Pancreas (tissue), 10 donors: ENCODE measurements at regions not wholly inside any gene's neighbourhood (a gene's known extent, or its start where the extent isn't known, plus 50 kb on each side); places are given as distances from the start of the nearest gene placed in this dataset.
A peak's percentile ranks its signal among the peaks of the same experiment; 100 is the strongest.

Experiments
- ATAC-seq, 4 donors: fragments of 200-7000 bp; cut with Tn5 transposase; one replicate each; pipeline versions ENCODE4 v1.8.0 to v1.9.1; 2020; ENCODE audit warnings: mild to moderate bottlenecking in 4 of 4, moderate library complexity in 4 of 4
- DNase-seq, 6 donors: peaks; one replicate each; pipeline ENCODE4 v3.0.0-alpha.2; 2020
- FAIRE-seq: peaks from 2 replicates; lab custom pipeline; 2012; peaks lifted over from hg19 to GRCh38; lab: Jason Lieb, UNC
- H3K27ac ChIP-seq, 4 donors: fragments of 200-600 bp; sonication (generic); 1 replicate in 3 of 4; 2 replicates in 1 of 4; pipeline versions ENCODE4 v1.5.0 to v1.8.0; 2020
- H3K27me3 ChIP-seq, 4 donors: fragments of 200-600 bp; one replicate each; pipeline ENCODE4 v1.8.0; 2021
- H3K36me3 ChIP-seq, 3 donors: fragments of 200-600 bp; sonication (generic) in 1 of 3; one replicate each; pipeline versions ENCODE4 v1.5.0 to v1.8.0; 2020 to 2021
- H3K4me1 ChIP-seq, 3 donors: fragments of 200-600 bp; one replicate each; pipeline ENCODE4 v1.8.0; 2021
- H3K4me3 ChIP-seq, 4 donors: fragments of 200-600 bp; sonication (generic) in 2 of 4; one replicate each; pipeline versions ENCODE4 v1.5.0 to v1.8.0; 2020 to 2021
- H3K9me3 ChIP-seq, 4 donors: fragments of 200-600 bp; one replicate each; pipeline ENCODE4 v1.8.0; 2021
- CTCF ChIP-seq, 4 donors: fragments of 200-600 bp; sonication (generic) in 3 of 4; IDR thresholded peaks; one replicate each; pipeline versions ENCODE4 v1.5.0 to v1.8.0; 2021; ENCODE audit warnings: antibody characterized with exemption in 4 of 4
- WGBS, 2 donors: extraction: QIAGEN DNeasy Blood & Tissue Kit; methylation state at CpG; one replicate each; pipeline ENCODE4 v1.1.7; 2013; 5-methylcytosine and 5-hydroxymethylcytosine counted together
- intact Hi-C, 3 donors: fragments of 100-400 bp; cut with DNase I; formaldehyde crosslinking; loops; one replicate each; pipeline versions ENCODE4 v1.11.1 to v1.14.2; 2022
- donor health status: healthy with polysubstance abuse.
- donor health status: DM: no; HTN: no; CAD: no; lungs with moderate emphysema.
- donor health status: DM: no; HTN: no; CAD: no.
- donor health status: control.
- donor health status: control.
- donor health status: Bipolar disorder and iron deficiency.
- donor health status: DM: yes; HTN: yes; CAD: no.
- donor health status: DM: no; HTN: no; CAD: no.
- donor health status: DM: no; HTN: no; CAD: no.
- donor health status: DM: yes; HTN: yes; CAD: no.

GRCh38 chr1:87642581-87643221 is 314.0 kb downstream of the LMO4 start:
- Histone ChIP-seq H3K27ac (no peak overlapping the region), H3K4me1 (no peaks in the 10 kb centered on the region), H3K4me3 (no peak overlapping the region), H3K36me3 (no peaks in the 10 kb centered on the region), H3K27me3 (no peaks in the 10 kb centered on the region), H3K9me3 (no peaks in the 10 kb centered on the region)
- FAIRE-seq (no peak), ATAC-seq (peak in 2 of 4 donors; percentile 25 to 29), DNase-seq (no peak)
- intact Hi-C loops: no loop called here
- WGBS, 2 donors: 66 to 77% methylated on average over 3 of the region's 3 CpGs
- no peak for TF ChIP-seq CTCF (IDR thresholded peaks at IDR 0.05)

GRCh38 chr1:87644033-87644578 is 315.4 kb downstream of the LMO4 start:
- no peak overlapping the region for H3K27ac ChIP-seq
- TF ChIP-seq CTCF (IDR thresholded peaks at IDR 0.05): no peak
- DNase-seq (no peak), FAIRE-seq (no peak), ATAC-seq (no peak)
- intact Hi-C loops: no loop called here
- H3K4me3 ChIP-seq: no peak overlapping the region
- H3K9me3 ChIP-seq: no peaks in the 10 kb centered on the region
- H3K27me3 ChIP-seq: no peaks in the 10 kb centered on the region
- H3K36me3 ChIP-seq: no peaks in the 10 kb centered on the region
- H3K4me1 ChIP-seq: no peaks in the 10 kb centered on the region

- FAIRE-seq (no peak), DNase-seq (no peak), ATAC-seq (no peak)
- TF ChIP-seq CTCF (IDR thresholded peaks at IDR 0.05): no peak
- Histone ChIP-seq H3K9me3 (no peaks in the 10 kb centered on the region), H3K4me1 (no peaks in the 10 kb centered on the region), H3K27me3 (no peaks in the 10 kb centered on the region), H3K36me3 (no peaks in the 10 kb centered on the region), H3K4me3 (no peak overlapping the region), H3K27ac (no peak overlapping the region)
- intact Hi-C loops: no loop called here
- 75 to 80% methylated on average over 7 of the region's 7 CpGs for WGBS, 2 donors
Observed at GRCh38 chr1:87644579-87645190, 316.0 kb downstream of the LMO4 start.

- DNase-seq (no peak), FAIRE-seq (no peak), ATAC-seq (no peak)
- H3K27ac ChIP-seq: no peak overlapping the region
- H3K9me3 ChIP-seq: no peaks in the 10 kb centered on the region
- H3K4me3 ChIP-seq: no peak overlapping the region
- WGBS, 2 donors: 93 to 97% methylated on average over 6 of the region's 6 CpGs
- H3K36me3 ChIP-seq: no peaks in the 10 kb centered on the region
- TF ChIP-seq CTCF (IDR thresholded peaks at IDR 0.05): no peak
- no peaks in the 10 kb centered on the region for H3K4me1 ChIP-seq
- intact Hi-C loops: no loop called here
- H3K27me3 ChIP-seq: no peaks in the 10 kb centered on the region
Observed at GRCh38 chr1:87647430-87648177, 318.9 kb downstream of the LMO4 start.
